ENCODE measurements at regions not wholly inside any gene's neighbourhood (a gene's known extent, or its start where the extent isn't known, plus 50 kb on each side); places are given as distances from the start of the nearest gene placed in this dataset.
"Not testable (repeated sequence)": the region's sequence is repeated elsewhere in the genome, so short reads cannot be mapped to it uniquely, and the experiment has no call there.

GRCh38 chr5:32879364-32879763 is 168.2 kb downstream of the NPR3 start:
- not testable (repeated sequence) for H3K27ac Mint-ChIP-seq; H3K4me3 Mint-ChIP-seq; H3K4me3 ChIP-seq (ENCODE audit: low read depth, low read length); H3K4me1 ChIP-seq (ENCODE audit: control insufficient read depth, insufficient read depth, low read length, poor library complexity, severe bottlenecking); DNase-seq; H3K27ac ChIP-seq (ENCODE audit: insufficient read depth, low read length, poor library complexity, severe bottlenecking); H3K36me3 ChIP-seq (ENCODE audit: control insufficient read depth, insufficient read depth, low read length); H3K27me3 ChIP-seq (ENCODE audit: control insufficient read depth, insufficient read depth, low read length); H3K4me1 Mint-ChIP-seq; H3K36me3 Mint-ChIP-seq; ATAC-seq (ENCODE audit: low read depth in 2 of 2); H3K27me3 Mint-ChIP-seq
- H3K9me3 ChIP-seq (ENCODE audit: control insufficient read depth in 2 of 2, low read length in 2 of 2): peaks cover 7 to 14% of the 10 kb centered on the region in 2 experiments
- H3K9me3 Mint-ChIP-seq: peaks cover 4 to 37% (median 15%) of the 10 kb centered on the region in 7 donors

- DNase-seq (no peak), ATAC-seq (ENCODE audit: low read depth in 2 of 2) (no peak)
- no peaks in the 10 kb centered on the region for H3K36me3 Mint-ChIP-seq
- no peak overlapping the region for H3K4me3 Mint-ChIP-seq
- H3K9me3 Mint-ChIP-seq: peaks cover 4 to 42% (median 15%) of the 10 kb centered on the region in 7 donors
- no peak overlapping the region for H3K27ac Mint-ChIP-seq
- H3K36me3 ChIP-seq (ENCODE audit: control insufficient read depth, insufficient read depth, low read length): no peaks in the 10 kb centered on the region
- no peaks in the 10 kb centered on the region for H3K27me3 Mint-ChIP-seq
- H3K9me3 ChIP-seq (ENCODE audit: control insufficient read depth in 2 of 2, low read length in 2 of 2): peaks cover 7 to 14% of the 10 kb centered on the region in 2 experiments
- no peak overlapping the region for H3K4me3 ChIP-seq (ENCODE audit: low read depth, low read length)
- no peaks in the 10 kb centered on the region for H3K27me3 ChIP-seq (ENCODE audit: control insufficient read depth, insufficient read depth, low read length)
- no peaks in the 10 kb centered on the region for H3K4me1 ChIP-seq (ENCODE audit: control insufficient read depth, insufficient read depth, low read length, poor library complexity, severe bottlenecking)
- H3K27ac ChIP-seq (ENCODE audit: insufficient read depth, low read length, poor library complexity, severe bottlenecking): no peak overlapping the region
- no peaks in the 10 kb centered on the region for H3K4me1 Mint-ChIP-seq
Measured at GRCh38 chr5:32880796-32881195, 169.7 kb downstream of the NPR3 start.

- no peak overlapping the region for H3K4me3 Mint-ChIP-seq
Measured at GRCh38 chr5:32887390-32887789, 176.3 kb downstream of the NPR3 start.

GRCh38 chr5:32889078-32889477 is 178.0 kb downstream of the NPR3 start:
- no peak for DNase-seq
- Histone ChIP-seq H3K4me3 (ENCODE audit: low read depth, low read length) (no peak overlapping the region), H3K36me3 (ENCODE audit: control insufficient read depth, insufficient read depth, low read length) (no peaks in the 10 kb centered on the region), H3K27me3 (ENCODE audit: control insufficient read depth, insufficient read depth, low read length) (no peaks in the 10 kb centered on the region), H3K27ac (ENCODE audit: insufficient read depth, low read length, poor library complexity, severe bottlenecking) (no peak overlapping the region), H3K9me3 (ENCODE audit: control insufficient read depth in 2 of 2, low read length in 2 of 2) (peaks cover 0 to 2% of the 10 kb centered on the region in 2 experiments), H3K4me1 (ENCODE audit: control insufficient read depth, insufficient read depth, low read length, poor library complexity, severe bottlenecking) (no peaks in the 10 kb centered on the region)
- no peak overlapping the region for H3K4me3 Mint-ChIP-seq
- no peak for ATAC-seq (ENCODE audit: low read depth in 2 of 2)
- no peaks in the 10 kb centered on the region for H3K27me3 Mint-ChIP-seq
- no peak overlapping the region for H3K27ac Mint-ChIP-seq
- H3K4me1 Mint-ChIP-seq: no peaks in the 10 kb centered on the region
- H3K9me3 Mint-ChIP-seq: peaks cover 0 to 26% (median 8%) of the 10 kb centered on the region in 7 donors
- no peaks in the 10 kb centered on the region for H3K36me3 Mint-ChIP-seq

More at GRCh38 chr5:32887390-32887789, 176.3 kb downstream of the NPR3 start:
- peaks cover 0 to 39% (median 10%) of the 10 kb centered on the region in 7 donors for H3K9me3 Mint-ChIP-seq
- ATAC-seq (ENCODE audit: low read depth in 2 of 2): no peak
- H3K27me3 Mint-ChIP-seq: no peaks in the 10 kb centered on the region
- Histone ChIP-seq H3K9me3 (ENCODE audit: control insufficient read depth in 2 of 2, low read length in 2 of 2) (peaks cover 7 to 10% of the 10 kb centered on the region in 2 experiments), H3K27me3 (ENCODE audit: control insufficient read depth, insufficient read depth, low read length) (no peaks in the 10 kb centered on the region), H3K27ac (ENCODE audit: insufficient read depth, low read length, poor library complexity, severe bottlenecking) (no peak overlapping the region), H3K4me1 (ENCODE audit: control insufficient read depth, insufficient read depth, low read length, poor library complexity, severe bottlenecking) (no peaks in the 10 kb centered on the region), H3K36me3 (ENCODE audit: control insufficient read depth, insufficient read depth, low read length) (no peaks in the 10 kb centered on the region), H3K4me3 (ENCODE audit: low read depth, low read length) (no peak overlapping the region)
- no peak for DNase-seq
- H3K4me1 Mint-ChIP-seq: no peaks in the 10 kb centered on the region
- no peaks in the 10 kb centered on the region for H3K36me3 Mint-ChIP-seq
- no peak overlapping the region for H3K27ac Mint-ChIP-seq

- no peaks in the 10 kb centered on the region for H3K36me3 Mint-ChIP-seq
- Histone ChIP-seq H3K4me1 (ENCODE audit: control insufficient read depth, insufficient read depth, low read length, poor library complexity, severe bottlenecking) (no peaks in the 10 kb centered on the region), H3K27ac (ENCODE audit: insufficient read depth, low read length, poor library complexity, severe bottlenecking) (no peak overlapping the region), H3K4me3 (ENCODE audit: low read depth, low read length) (no peak overlapping the region), H3K9me3 (ENCODE audit: control insufficient read depth in 2 of 2, low read length in 2 of 2) (peaks cover 0 to 5% of the 10 kb centered on the region in 2 experiments), H3K36me3 (ENCODE audit: control insufficient read depth, insufficient read depth, low read length) (no peaks in the 10 kb centered on the region), H3K27me3 (ENCODE audit: control insufficient read depth, insufficient read depth, low read length) (no peaks in the 10 kb centered on the region)
- H3K9me3 Mint-ChIP-seq: peaks cover 0 to 15% (median 7%) of the 10 kb centered on the region in 7 donors
- no peaks in the 10 kb centered on the region for H3K4me1 Mint-ChIP-seq
- H3K27ac Mint-ChIP-seq: no peak overlapping the region
- no peak overlapping the region for H3K4me3 Mint-ChIP-seq
- ATAC-seq (ENCODE audit: low read depth in 2 of 2) (no peak), DNase-seq (no peak)
- no peaks in the 10 kb centered on the region for H3K27me3 Mint-ChIP-seq
Measured at GRCh38 chr5:32903613-32904012, 192.5 kb downstream of the NPR3 start.

GRCh38 chr5:32908641-32909040 is 197.5 kb downstream of the NPR3 start:
- no peaks in the 10 kb centered on the region for H3K4me1 ChIP-seq (ENCODE audit: control insufficient read depth, insufficient read depth, low read length, poor library complexity, severe bottlenecking)
- no peaks in the 10 kb centered on the region for H3K36me3 Mint-ChIP-seq
- H3K4me3 ChIP-seq (ENCODE audit: low read depth, low read length): no peak overlapping the region
- ATAC-seq (ENCODE audit: low read depth in 2 of 2) (no peak), DNase-seq (no peak)
- H3K27me3 ChIP-seq (ENCODE audit: control insufficient read depth, insufficient read depth, low read length): no peaks in the 10 kb centered on the region
- H3K9me3 Mint-ChIP-seq: peaks cover 0 to 21% (median 15%) of the 10 kb centered on the region in 7 donors
- H3K4me3 Mint-ChIP-seq: no peak overlapping the region
- no peak overlapping the region for H3K27ac ChIP-seq (ENCODE audit: insufficient read depth, low read length, poor library complexity, severe bottlenecking)
- H3K36me3 ChIP-seq (ENCODE audit: control insufficient read depth, insufficient read depth, low read length): no peaks in the 10 kb centered on the region
- H3K27ac Mint-ChIP-seq: no peak overlapping the region
- H3K9me3 ChIP-seq (ENCODE audit: control insufficient read depth in 2 of 2, low read length in 2 of 2): peaks cover 2 to 4% of the 10 kb centered on the region in 2 experiments
- H3K4me1 Mint-ChIP-seq: no peaks in the 10 kb centered on the region
- H3K27me3 Mint-ChIP-seq: no peaks in the 10 kb centered on the region

GRCh38 chr5:32909207-32909606 is 198.1 kb downstream of the NPR3 start:
- H3K36me3 Mint-ChIP-seq: no peaks in the 10 kb centered on the region
- H3K27me3 Mint-ChIP-seq: no peaks in the 10 kb centered on the region
- Histone ChIP-seq H3K4me3 (ENCODE audit: low read depth, low read length) (no peak overlapping the region), H3K4me1 (ENCODE audit: control insufficient read depth, insufficient read depth, low read length, poor library complexity, severe bottlenecking) (no peaks in the 10 kb centered on the region), H3K27ac (ENCODE audit: insufficient read depth, low read length, poor library complexity, severe bottlenecking) (no peak overlapping the region), H3K36me3 (ENCODE audit: control insufficient read depth, insufficient read depth, low read length) (no peaks in the 10 kb centered on the region), H3K27me3 (ENCODE audit: control insufficient read depth, insufficient read depth, low read length) (no peaks in the 10 kb centered on the region), H3K9me3 (ENCODE audit: control insufficient read depth in 2 of 2, low read length in 2 of 2) (peaks cover 3 to 4% of the 10 kb centered on the region in 2 experiments)
- H3K27ac Mint-ChIP-seq: no peak overlapping the region
- H3K4me3 Mint-ChIP-seq: no peak overlapping the region
- peaks cover 0 to 22% (median 14%) of the 10 kb centered on the region in 7 donors for H3K9me3 Mint-ChIP-seq
- no peaks in the 10 kb centered on the region for H3K4me1 Mint-ChIP-seq
- DNase-seq (no peak), ATAC-seq (ENCODE audit: low read depth in 2 of 2) (no peak)

- ATAC-seq (ENCODE audit: low read depth in 2 of 2): no peak
Measured at GRCh38 chr5:32916648-32917047, 205.5 kb downstream of the NPR3 start.

More at GRCh38 chr5:32916648-32917047, 205.5 kb downstream of the NPR3 start:
- H3K27ac Mint-ChIP-seq: no peak overlapping the region
- peaks cover 0 to 17% (median 3%) of the 10 kb centered on the region in 7 donors for H3K9me3 Mint-ChIP-seq
- Histone ChIP-seq H3K9me3 (ENCODE audit: control insufficient read depth in 2 of 2, low read length in 2 of 2) (peaks cover 0 to 2% of the 10 kb centered on the region in 2 experiments), H3K4me3 (ENCODE audit: low read depth, low read length) (no peak overlapping the region), H3K27me3 (ENCODE audit: control insufficient read depth, insufficient read depth, low read length) (no peaks in the 10 kb centered on the region), H3K27ac (ENCODE audit: insufficient read depth, low read length, poor library complexity, severe bottlenecking) (no peak overlapping the region), H3K36me3 (ENCODE audit: control insufficient read depth, insufficient read depth, low read length) (no peaks in the 10 kb centered on the region), H3K4me1 (ENCODE audit: control insufficient read depth, insufficient read depth, low read length, poor library complexity, severe bottlenecking) (no peaks in the 10 kb centered on the region)
- no peak for DNase-seq
- H3K27me3 Mint-ChIP-seq: no peaks in the 10 kb centered on the region
- no peaks in the 10 kb centered on the region for H3K4me1 Mint-ChIP-seq
- H3K36me3 Mint-ChIP-seq: no peaks in the 10 kb centered on the region
- no peak overlapping the region for H3K4me3 Mint-ChIP-seq
